ENCODE measurements at regions not wholly inside any gene's neighbourhood (a gene's known extent, or its start where the extent isn't known, plus 50 kb on each side); places are given as distances from the start of the nearest gene placed in this dataset.

DNA sequence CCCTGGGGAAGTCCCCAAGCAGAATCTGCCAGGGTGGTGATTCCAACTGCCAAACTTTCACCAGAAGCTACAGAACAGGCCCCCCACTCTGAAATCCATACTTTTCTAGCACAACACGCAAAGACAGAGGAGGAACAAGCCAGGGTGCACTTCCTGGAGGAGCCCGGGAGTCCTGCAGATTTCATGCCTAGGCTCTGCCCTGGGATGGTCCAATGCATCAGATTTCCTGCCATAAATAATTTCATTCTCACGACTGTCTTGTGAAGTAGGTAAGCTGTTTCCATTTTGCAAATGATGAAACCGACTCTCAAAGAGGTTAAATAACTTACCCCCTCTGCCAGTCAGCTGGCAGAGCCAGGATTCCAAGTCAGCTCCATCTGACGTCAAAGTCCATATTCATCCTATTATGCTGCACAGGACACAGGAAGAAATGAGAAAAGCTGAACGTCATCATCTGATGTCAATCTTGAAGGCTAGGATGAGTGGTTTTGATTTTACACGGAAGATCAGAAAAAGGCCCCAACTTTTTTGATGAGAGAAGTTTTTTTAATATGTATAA lies 134.8 kb upstream of the IGF1R start:
- TF ChIP-seq POLR2AphosphoS5 (IDR thresholded peaks at IDR 0.05; ENCODE audit: low read depth, low read length) (no peak), TAF1 (IDR thresholded peaks at IDR 0.05; ENCODE audit: borderline replicate concordance, insufficient read depth, low read length) (no peak)
- TF ChIP-seq, protein P1, sequence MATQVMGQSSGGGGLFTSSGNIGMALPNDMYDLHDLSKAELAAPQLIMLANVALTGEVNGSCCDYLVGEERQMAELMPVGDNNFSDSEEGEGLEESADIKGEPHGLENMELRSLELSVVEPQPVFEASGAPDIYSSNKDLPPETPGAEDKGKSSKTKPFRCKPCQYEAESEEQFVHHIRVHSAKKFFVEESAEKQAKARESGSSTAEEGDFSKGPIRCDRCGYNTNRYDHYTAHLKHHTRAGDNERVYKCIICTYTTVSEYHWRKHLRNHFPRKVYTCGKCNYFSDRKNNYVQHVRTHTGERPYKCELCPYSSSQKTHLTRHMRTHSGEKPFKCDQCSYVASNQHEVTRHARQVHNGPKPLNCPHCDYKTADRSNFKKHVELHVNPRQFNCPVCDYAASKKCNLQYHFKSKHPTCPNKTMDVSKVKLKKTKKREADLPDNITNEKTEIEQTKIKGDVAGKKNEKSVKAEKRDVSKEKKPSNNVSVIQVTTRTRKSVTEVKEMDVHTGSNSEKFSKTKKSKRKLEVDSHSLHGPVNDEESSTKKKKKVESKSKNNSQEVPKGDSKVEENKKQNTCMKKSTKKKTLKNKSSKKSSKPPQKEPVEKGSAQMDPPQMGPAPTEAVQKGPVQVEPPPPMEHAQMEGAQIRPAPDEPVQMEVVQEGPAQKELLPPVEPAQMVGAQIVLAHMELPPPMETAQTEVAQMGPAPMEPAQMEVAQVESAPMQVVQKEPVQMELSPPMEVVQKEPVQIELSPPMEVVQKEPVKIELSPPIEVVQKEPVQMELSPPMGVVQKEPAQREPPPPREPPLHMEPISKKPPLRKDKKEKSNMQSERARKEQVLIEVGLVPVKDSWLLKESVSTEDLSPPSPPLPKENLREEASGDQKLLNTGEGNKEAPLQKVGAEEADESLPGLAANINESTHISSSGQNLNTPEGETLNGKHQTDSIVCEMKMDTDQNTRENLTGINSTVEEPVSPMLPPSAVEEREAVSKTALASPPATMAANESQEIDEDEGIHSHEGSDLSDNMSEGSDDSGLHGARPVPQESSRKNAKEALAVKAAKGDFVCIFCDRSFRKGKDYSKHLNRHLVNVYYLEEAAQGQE (IDR thresholded peaks at IDR 0.05; ENCODE audit: insufficient read depth in 1 of 2, low read depth in 2 of 2, low read length in 2 of 2), result no peak

Data from PFSK-1 (cell line).